Activated effector memory CD4-positive, alpha-beta T cell treated with Interleukin-2 at 50 U/mL for 16 hours (primary cell): ENCODE measurements at regions not wholly inside any gene's neighbourhood (a gene's known extent, or its start where the extent isn't known, plus 50 kb on each side); places are given as distances from the start of the nearest gene placed in this dataset.

ENCODE experiments used
- DNase-seq: peaks from one replicate; pipeline ENCODE4 v3.0.0-alpha.2; 2020

GRCh38 chr10:22071332-22071731 lies 67.8 kb upstream of the DNAJC1 start:
- no peak for DNase-seq

GRCh38 chr10:22067091-22067490 lies 63.6 kb upstream of the DNAJC1 start:
- no peak for DNase-seq

GRCh38 chr10:22060984-22061383 lies 57.5 kb upstream of the DNAJC1 start:
- peak; percentile 37 for DNase-seq

GRCh38 chr10:22058201-22058600 lies 54.7 kb upstream of the DNAJC1 start:
- DNase-seq = no peak

- no peak for DNase-seq
Measured at GRCh38 chr10:22054961-22055360, 51.4 kb upstream of the DNAJC1 start.
